Smooth muscle cell (in vitro differentiated cells): ENCODE measurements at regions not wholly inside any gene's neighbourhood (a gene's known extent, or its start where the extent isn't known, plus 50 kb on each side); places are given as distances from the start of the nearest gene placed in this dataset.

Source experiments
- DNase-seq: peaks from one replicate; lab custom pipeline; 2025; ENCODE audit not compliant: unreplicated experiment; lab: John Stamatoyannopoulos, UW
- H2AFZ ChIP-seq: fragments of 200-600 bp; sonication (generic); 2 replicates; pipeline ENCODE4 v1.6.0; 2016; ENCODE audit warnings: antibody characterized with exemption, low read depth, mild to moderate bottlenecking
- H3F3A ChIP-seq: fragments of 200-600 bp; sonication (generic); 2 replicates; pipeline ENCODE4 v1.6.0; 2017; ENCODE audit warnings: antibody characterized with exemption, low read depth
- H3K27ac ChIP-seq: fragments of 200-600 bp; sonication (generic); 2 replicates; pipeline ENCODE4 v1.5.1; 2016; ENCODE audit warnings: low read depth, mild to moderate bottlenecking
- H3K27me3 ChIP-seq: fragments of 200-600 bp; sonication (generic); 2 replicates; pipeline ENCODE4 v1.6.1; 2016; ENCODE audit warnings: low read depth, mild to moderate bottlenecking
- H3K36me3 ChIP-seq: fragments of 200-600 bp; sonication (generic); 2 replicates; pipeline ENCODE4 v1.5.1; 2016; ENCODE audit warnings: low read depth
- H3K4me1 ChIP-seq: fragments of 200-600 bp; sonication (generic); 2 replicates; pipeline ENCODE4 v1.5.1; 2016; ENCODE audit warnings: low read depth
- H3K4me2 ChIP-seq: fragments of 200-600 bp; sonication (generic); 2 replicates; pipeline ENCODE4 v1.6.0; 2016; ENCODE audit warnings: mild to moderate bottlenecking
- H3K4me3 ChIP-seq: fragments of 200-600 bp; sonication (generic); 2 replicates; pipeline ENCODE4 v1.5.1; 2016; ENCODE audit warnings: mild to moderate bottlenecking
- H3K79me2 ChIP-seq: fragments of 200-600 bp; sonication (generic); 2 replicates; pipeline ENCODE4 v1.6.0; 2016; ENCODE audit warnings: low read depth, mild to moderate bottlenecking
- H3K9ac ChIP-seq: fragments of 200-600 bp; sonication (generic); 2 replicates; pipeline ENCODE4 v1.6.0; 2016; ENCODE audit warnings: low read depth
- H3K9me3 ChIP-seq: fragments of 200-600 bp; sonication (generic); replicated peaks from 2 replicates; pipeline ENCODE4 v1.5.1; 2016; ENCODE audit warnings: low read depth
- H4K20me1 ChIP-seq: fragments of 200-600 bp; sonication (generic); 2 replicates; pipeline ENCODE4 v1.6.0; 2016; ENCODE audit warnings: low read depth
- WGBS: methylation state at CpG from one replicate; pipeline ENCODE4 v1.1.7; 2016; ENCODE audit warnings: low lambda C conversion rate; 5-methylcytosine and 5-hydroxymethylcytosine counted together
- TF ChIP-seq, protein P1 (sequence below): fragments of 200-600 bp; sonication (generic); IDR thresholded peaks from 2 replicates; pipeline ENCODE4 v1.5.1; 2017; ENCODE audit warnings: borderline replicate concordance, mild to moderate bottlenecking, antibody characterized with exemption; ENCODE audit not compliant: insufficient read depth, poor library complexity, severe bottlenecking

DNA sequence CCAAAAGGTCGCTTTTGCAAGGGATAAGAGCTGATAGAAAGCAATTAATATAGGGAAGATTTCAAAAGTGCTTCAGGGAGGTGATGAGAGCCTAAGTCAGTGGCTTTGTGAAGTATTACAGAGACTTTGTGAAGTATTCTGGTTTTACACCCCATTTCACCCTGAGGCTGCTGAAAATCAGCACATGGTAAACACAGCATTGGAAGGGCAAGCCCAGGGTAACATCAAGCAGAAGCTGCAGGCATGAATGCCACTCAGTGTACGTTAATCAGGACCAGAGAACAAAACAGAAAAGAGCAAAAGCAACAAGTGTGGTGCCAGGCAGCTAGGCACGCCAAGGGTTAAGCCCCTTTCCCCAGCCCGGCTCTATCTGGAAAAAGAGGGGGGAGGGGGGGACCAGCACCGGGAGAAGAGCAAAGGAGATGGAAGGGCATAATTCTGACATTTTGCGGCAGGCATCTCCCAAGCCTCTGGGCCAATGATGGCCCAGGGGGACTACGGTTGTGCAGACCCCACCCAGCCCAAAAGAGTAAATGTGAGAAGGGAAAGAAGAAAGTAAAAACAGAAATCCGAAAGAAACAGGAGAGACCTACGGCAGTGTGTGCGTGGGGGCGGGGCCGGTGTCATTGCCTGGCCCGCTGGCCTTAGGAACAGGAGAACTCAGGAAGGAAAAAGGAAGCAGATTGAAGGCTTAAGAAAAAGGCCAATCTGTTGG is 58.9 kb downstream of the DHRS2 start:
- Histone ChIP-seq H3K9me3 (no peaks in the 10 kb centered on the region), H3K4me3 (peak overlapping the region; percentile 45), H3K79me2 (no peaks in the 10 kb centered on the region), H3K36me3 (no peaks in the 10 kb centered on the region), H3K27me3 (no peaks in the 10 kb centered on the region), H3K4me1 (peaks cover 5% of the 10 kb centered on the region), H2AFZ (peak overlapping the region; percentile 26), H3K27ac (peak overlapping the region; percentile 23), H3K9ac (no peak overlapping the region), H4K20me1 (no peaks in the 10 kb centered on the region), H3F3A (no peaks in the 10 kb centered on the region), H3K4me2 (peak overlapping the region; percentile 84)
- TF ChIP-seq, protein P1, sequence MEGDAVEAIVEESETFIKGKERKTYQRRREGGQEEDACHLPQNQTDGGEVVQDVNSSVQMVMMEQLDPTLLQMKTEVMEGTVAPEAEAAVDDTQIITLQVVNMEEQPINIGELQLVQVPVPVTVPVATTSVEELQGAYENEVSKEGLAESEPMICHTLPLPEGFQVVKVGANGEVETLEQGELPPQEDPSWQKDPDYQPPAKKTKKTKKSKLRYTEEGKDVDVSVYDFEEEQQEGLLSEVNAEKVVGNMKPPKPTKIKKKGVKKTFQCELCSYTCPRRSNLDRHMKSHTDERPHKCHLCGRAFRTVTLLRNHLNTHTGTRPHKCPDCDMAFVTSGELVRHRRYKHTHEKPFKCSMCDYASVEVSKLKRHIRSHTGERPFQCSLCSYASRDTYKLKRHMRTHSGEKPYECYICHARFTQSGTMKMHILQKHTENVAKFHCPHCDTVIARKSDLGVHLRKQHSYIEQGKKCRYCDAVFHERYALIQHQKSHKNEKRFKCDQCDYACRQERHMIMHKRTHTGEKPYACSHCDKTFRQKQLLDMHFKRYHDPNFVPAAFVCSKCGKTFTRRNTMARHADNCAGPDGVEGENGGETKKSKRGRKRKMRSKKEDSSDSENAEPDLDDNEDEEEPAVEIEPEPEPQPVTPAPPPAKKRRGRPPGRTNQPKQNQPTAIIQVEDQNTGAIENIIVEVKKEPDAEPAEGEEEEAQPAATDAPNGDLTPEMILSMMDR = no peak
- WGBS = 26% methylated on average over 13 of the region's 13 CpGs
- no peak for DNase-seq

DNA sequence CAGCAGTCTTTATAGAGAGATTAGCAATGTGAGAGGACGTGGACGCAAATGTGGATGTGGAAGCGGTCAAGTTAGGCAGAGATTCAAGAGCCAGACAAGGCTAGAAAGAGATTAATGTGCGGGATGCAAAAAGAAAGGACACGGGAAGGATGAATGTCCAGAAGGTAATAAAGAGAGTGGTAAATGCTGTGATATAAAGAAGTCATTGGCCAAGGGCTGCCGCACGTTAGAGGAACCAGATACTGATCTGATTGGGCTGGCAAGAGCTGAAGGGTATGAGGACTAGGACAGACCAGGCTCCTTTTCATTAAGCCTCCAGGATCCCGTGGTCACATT is 59.5 kb downstream of the DHRS2 start:
- peak overlapping the region; percentile 45 for H3K4me3 ChIP-seq
- 32% methylated on average over 8 of the region's 8 CpGs for WGBS
- TF ChIP-seq, protein P1 = no peak
- no peaks in the 10 kb centered on the region for H4K20me1 ChIP-seq
- H3K9ac ChIP-seq = no peak overlapping the region
- H3K79me2 ChIP-seq = no peaks in the 10 kb centered on the region
- H3K4me1 ChIP-seq = peaks cover 5% of the 10 kb centered on the region
- peak overlapping the region; percentile 26 for H2AFZ ChIP-seq
- H3K27ac ChIP-seq = peak overlapping the region; percentile 23
- H3K4me2 ChIP-seq = peak overlapping the region; percentile 84
- no peaks in the 10 kb centered on the region for H3K27me3 ChIP-seq
- DNase-seq = no peak
- H3K9me3 ChIP-seq = no peaks in the 10 kb centered on the region
- no peaks in the 10 kb centered on the region for H3F3A ChIP-seq
- no peaks in the 10 kb centered on the region for H3K36me3 ChIP-seq

DNA sequence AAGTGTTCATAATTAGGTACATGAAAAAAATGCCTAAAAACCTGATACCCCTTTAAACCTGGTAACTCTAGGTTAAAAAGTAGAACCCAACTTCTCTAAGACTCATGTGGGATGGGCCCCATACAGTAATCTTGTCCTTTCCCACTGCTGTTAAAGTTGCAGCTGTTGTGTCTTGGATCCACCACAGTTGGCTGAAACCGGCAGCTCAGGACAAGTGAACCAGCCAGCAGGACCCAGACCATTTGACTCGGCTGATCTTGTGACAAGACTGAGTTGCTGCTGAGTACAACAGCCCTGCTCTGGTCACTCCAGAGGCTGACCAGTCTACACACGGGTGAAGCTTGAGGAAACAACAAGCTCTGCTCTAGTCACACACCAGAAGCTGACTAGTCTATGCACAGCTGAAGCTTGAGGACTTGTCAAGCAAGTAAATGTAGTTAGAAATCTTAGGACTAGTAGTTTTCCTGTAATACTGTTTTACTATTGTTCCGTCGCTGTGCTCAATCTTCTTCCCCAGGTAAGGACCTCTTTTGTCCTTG is 60.6 kb downstream of the DHRS2 start:
- Histone ChIP-seq H3K79me2 (no peaks in the 10 kb centered on the region), H3K4me3 (no peak overlapping the region), H3K4me2 (no peak overlapping the region), H3K27ac (no peak overlapping the region), H3K9me3 (no peaks in the 10 kb centered on the region), H3K4me1 (peaks cover 5% of the 10 kb centered on the region), H3F3A (no peaks in the 10 kb centered on the region), H3K27me3 (no peaks in the 10 kb centered on the region), H2AFZ (no peak overlapping the region), H3K9ac (no peak overlapping the region), H3K36me3 (no peaks in the 10 kb centered on the region), H4K20me1 (no peaks in the 10 kb centered on the region)
- DNase-seq = no peak
- TF ChIP-seq, protein P1 = no peak
- WGBS = 79% methylated on average over 5 of the region's 5 CpGs

DNA sequence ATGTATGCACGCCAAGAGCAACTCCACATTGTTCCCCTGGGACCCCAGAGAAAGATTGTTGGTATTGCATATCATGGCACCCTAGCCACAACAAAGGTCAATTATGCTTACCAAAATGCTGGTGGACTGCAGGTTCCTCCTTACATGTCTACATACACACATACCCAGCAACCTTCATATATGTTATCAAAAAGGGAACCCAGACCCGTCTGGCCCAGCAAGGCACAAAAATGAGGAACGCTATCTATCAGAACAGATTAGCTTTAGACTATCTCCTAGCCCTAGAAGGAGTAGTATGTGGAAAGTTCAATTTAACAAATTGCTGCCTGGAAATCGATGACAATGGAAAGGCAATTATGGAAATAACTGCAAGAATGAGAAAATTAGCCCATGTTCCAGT is 61.5 kb downstream of the DHRS2 start:
- Histone ChIP-seq H3K4me3 (no peak overlapping the region), H3F3A (no peaks in the 10 kb centered on the region), H3K36me3 (no peaks in the 10 kb centered on the region), H3K79me2 (no peaks in the 10 kb centered on the region), H3K9ac (no peak overlapping the region), H2AFZ (no peak overlapping the region), H3K4me2 (no peak overlapping the region), H4K20me1 (no peaks in the 10 kb centered on the region), H3K27ac (no peak overlapping the region), H3K27me3 (no peaks in the 10 kb centered on the region), H3K4me1 (peaks cover 5% of the 10 kb centered on the region), H3K9me3 (peaks cover 2% of the 10 kb centered on the region)
- TF ChIP-seq, protein P1 = no peak
- DNase-seq = no peak
- WGBS = 80% methylated on average over 4 of the region's 4 CpGs
